Activated CD8-positive, alpha-beta memory T cell treated with anti-CD3 and anti-CD28 coated beads for 36 hours (primary cell): ENCODE measurements at regions not wholly inside any gene's neighbourhood (a gene's known extent, or its start where the extent isn't known, plus 50 kb on each side); places are given as distances from the start of the nearest gene placed in this dataset.

ENCODE experiments used
- CTCF ChIA-PET: fragments of 350-600 bp; sonication (Branson Sonifier 250); formaldehyde crosslinking; loops from one replicate; lab custom pipeline; 2021; ENCODE audit warnings: antibody characterized with exemption; lab: Charles Lee
- POLR2A ChIA-PET: fragments of 350-600 bp; sonication (Branson Sonifier 250); formaldehyde crosslinking; loops from one replicate; lab custom pipeline; 2021; ENCODE audit warnings: antibody characterized with exemption; lab: Charles Lee

GRCh38 chr1:30321996-30322858, 401.2 kb downstream of the MATN1 start:
- ChIA-PET CTCF (no interaction called here), POLR2A (no interaction called here)

DNA sequence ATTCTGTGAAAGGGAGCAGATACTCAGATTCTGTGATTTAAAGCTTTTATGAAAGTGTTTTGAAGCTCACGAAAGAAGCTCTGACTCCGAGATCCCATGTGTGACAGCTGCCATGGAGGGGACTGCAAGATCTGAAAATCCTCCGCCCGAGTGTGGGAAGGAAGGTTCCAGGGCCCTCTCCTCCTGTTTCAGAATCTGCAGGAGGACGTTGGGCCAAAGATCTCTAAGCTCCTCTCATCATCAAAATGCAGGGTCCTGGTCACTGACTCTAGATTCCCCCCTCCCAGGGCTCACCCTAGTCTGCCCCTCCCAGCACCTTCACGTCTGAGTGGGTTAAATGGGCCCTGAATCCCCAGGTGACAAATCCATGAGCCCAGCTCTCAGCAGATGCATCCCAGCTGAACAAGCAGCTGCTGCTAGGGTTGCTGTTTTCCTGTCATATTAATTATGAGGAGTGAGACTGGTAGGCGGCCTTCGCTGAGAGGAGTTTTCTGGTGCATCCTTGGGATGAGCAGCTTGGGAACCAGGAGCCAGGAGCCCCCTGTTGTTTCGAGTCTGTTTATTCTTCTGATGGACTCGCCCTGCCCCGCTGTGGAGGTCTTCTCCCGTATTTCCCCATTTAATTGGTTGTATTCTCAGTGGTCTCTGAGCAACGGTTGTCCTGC, 402.0 kb downstream of the MATN1 start:
- POLR2A ChIA-PET, result no interaction called here
- CTCF ChIA-PET, result no interaction called here

DNA sequence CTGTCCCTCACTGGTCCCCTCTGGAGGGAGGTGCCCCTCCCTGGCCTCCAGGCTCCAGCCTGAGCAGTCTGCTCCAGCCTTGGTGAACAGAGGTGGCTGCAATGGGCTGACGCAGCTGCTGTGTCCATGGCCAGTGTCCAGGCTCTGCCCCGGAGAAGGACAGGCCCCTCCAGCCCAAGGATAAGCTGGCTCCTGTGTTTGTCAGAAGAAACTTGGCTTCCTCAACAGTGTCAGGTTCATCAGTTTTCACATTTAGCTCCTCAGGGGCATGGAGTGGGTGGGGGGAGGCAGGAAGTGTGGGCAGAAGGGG, 402.8 kb downstream of the MATN1 start:
- POLR2A ChIA-PET, result no interaction called here
- CTCF ChIA-PET, result interaction anchor here (0.6 kb wide), 1 partner anchor 8 kb away, joined by 5 read pairs; no protein-coding TSS in a partner anchor

GRCh38 chr1:30319765-30320580, 403.4 kb downstream of the MATN1 start:
- POLR2A ChIA-PET, result no interaction called here
- CTCF ChIA-PET, result interaction anchor here (0.6 kb wide), 1 partner anchor 8 kb away, joined by 5 read pairs; no protein-coding TSS in a partner anchor

DNA sequence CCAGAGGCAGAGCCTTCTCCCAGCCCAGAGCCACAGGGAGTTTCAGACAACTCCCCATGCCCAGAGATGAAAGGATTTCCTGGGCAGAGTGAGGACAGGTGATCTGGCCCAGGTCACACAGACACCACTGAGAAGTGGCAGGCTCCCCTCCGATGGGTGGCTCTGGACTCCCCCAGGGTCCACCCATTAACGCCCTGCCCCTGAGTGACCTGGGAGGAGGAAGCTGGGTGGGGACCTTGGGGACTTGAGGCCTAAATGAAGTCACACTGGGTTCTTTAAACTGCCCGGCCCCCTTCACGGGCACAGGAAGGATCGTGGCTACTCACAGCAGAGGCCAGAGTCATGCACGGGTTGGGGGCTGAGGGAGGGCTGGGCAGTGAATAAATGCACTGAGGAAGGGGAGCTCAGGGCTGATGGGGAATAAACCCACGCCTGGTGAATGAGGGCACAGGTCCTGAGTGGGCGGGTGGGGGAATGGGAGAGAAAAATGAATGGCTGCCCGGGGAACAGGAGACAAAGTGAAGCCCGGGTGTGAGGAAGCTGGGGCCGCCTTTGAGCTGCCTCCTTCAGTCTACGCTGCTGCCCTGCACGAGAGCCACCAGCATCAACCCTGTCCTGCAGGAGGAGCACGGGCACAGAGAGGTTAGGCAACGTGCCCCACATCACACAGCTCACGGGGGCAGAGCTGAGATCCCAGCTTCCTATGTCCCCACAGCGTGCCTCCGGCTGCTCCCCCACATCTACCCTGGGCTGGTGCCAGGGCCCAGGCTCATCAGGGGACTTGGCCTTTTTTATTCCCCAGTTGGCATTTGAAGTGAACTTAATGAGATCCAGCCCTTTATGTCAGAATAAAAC, 404.3 kb downstream of the MATN1 start:
- ChIA-PET CTCF (no interaction called here), POLR2A (no interaction called here)

GRCh38 chr1:30318413-30318812, 405.0 kb downstream of the MATN1 start:
- CTCF ChIA-PET, result no interaction called here
- POLR2A ChIA-PET, result no interaction called here

- ChIA-PET POLR2A (no interaction called here), CTCF (no interaction called here)
Observed at GRCh38 chr1:30317921-30318320, 405.5 kb downstream of the MATN1 start.

DNA sequence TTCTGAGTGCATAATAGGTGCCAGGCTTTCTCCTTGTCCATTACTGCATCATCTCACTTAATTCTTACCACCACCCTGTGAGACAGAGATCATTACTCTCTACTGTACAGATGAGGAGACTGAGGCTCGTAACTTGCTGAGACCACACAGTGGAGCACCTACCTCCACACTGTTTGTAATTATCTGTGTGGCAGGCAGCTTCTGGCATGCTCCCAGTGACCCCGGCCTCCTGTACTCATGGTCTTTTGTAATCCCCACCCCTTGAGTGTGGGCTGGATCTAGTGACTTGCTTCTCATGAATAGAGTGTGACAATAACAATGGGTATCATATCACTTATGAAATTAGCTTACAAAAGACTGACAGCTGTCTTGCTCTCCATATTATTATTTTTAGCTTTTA, 407.3 kb downstream of the MATN1 start:
- ChIA-PET POLR2A (no interaction called here), CTCF (no interaction called here)

DNA sequence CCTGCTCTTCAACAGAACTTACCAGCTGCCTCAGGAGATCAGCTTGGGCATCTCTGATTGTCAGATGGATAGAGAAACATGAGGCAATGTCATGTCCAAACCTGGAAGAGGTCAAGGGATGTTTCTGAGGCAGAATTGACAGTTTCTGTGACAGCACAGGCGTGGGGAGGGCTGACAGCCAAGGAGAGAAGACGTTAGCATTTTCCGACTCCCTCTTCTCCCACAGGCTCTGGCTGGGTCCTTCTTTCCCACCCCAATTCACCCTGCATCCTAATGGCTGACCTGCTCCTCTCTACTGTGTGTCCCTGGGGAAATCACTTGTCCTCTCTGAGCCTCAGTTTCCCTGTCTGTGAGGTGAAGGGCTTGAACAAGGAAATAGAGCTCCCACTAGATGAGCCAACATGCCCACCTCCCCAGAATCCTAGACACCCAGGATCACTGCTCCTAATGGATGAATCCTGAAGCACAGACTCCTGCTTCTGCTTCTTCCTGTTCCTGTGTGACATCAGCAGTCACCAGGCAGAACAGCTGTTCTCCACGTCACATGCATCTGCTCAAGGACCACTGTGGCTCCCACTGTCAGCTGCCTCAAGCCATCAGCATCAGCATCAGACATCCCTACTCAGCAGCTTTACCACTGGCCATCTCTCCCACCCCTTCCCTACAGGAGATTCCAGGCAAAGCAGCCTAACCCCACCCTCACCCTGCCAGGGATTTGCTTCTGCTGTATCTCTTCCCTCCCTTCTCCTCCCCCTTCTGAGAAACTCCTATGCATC, 408.0 kb downstream of the MATN1 start:
- ChIA-PET CTCF (no interaction called here), POLR2A (no interaction called here)

- CTCF ChIA-PET, result no interaction called here
- POLR2A ChIA-PET, result no interaction called here
Observed at GRCh38 chr1:30314591-30314990, 408.8 kb downstream of the MATN1 start.

DNA sequence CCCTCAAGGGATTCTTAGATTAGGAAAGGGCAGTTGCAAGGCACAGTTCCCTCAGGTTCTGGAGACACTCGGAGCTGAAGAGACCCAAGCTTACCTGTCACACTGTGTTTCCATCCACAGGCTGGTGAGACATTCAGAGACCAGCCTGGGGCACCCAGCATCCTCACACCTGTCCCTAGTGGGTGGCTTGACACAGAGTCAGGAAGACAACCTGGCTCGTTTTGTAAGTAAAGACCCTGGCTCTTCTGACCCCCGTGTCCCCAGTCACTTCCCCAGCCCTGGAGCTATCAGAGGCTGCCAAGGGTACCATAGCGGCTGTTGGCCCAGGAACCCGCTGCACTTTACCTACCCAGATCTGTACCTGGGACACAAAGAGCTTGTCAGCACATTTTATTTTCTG, 409.8 kb downstream of the MATN1 start:
- ChIA-PET CTCF (no interaction called here), POLR2A (no interaction called here)

DNA sequence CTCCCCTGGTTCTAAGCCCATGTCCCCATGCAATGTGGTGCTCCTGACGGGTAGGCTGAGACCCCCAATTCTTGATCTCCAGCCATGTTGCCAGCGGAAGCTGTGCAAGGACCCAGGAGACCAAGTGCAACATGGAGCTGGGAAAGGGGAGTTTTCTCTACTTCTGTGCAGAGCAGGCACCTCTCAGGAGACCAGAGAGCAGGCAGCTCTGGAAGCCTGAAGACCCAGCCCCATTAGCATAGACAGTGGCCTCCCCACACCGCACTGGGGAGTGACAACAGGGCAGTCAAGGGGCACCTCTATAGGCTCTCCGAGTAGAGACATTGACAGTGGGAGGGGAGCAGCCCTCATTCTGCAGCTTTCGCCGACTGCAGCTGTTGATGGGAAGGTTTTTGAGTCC, 410.2 kb downstream of the MATN1 start:
- CTCF ChIA-PET, result no interaction called here
- POLR2A ChIA-PET, result no interaction called here

- ChIA-PET POLR2A (no interaction called here), CTCF (interaction anchor here (0.6 kb wide), 1 partner anchor 8 kb away, joined by 5 read pairs; no protein-coding TSS in a partner anchor)
Observed at GRCh38 chr1:30312226-30312625, 411.2 kb downstream of the MATN1 start.

DNA sequence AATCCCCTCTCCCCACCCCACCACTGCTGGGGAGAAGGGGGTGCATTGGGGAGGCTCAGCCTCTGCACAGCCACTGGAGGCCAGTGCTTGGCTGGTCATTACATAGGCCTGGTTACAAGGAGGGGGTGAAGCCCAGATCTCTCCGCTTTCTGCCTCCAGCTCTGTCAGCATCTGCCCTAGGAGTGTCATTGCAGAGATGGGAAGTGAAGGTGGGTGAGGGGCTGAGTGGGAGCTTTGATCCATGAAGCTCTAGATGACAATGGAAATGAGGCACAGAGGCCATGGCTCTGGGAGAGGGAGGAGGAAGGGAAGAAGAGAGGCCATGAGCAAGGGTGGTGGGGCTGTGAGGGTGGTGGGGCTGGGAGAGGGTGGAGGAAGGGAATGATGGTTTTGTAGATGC, 411.6 kb downstream of the MATN1 start:
- ChIA-PET CTCF (no interaction called here), POLR2A (no interaction called here)

DNA sequence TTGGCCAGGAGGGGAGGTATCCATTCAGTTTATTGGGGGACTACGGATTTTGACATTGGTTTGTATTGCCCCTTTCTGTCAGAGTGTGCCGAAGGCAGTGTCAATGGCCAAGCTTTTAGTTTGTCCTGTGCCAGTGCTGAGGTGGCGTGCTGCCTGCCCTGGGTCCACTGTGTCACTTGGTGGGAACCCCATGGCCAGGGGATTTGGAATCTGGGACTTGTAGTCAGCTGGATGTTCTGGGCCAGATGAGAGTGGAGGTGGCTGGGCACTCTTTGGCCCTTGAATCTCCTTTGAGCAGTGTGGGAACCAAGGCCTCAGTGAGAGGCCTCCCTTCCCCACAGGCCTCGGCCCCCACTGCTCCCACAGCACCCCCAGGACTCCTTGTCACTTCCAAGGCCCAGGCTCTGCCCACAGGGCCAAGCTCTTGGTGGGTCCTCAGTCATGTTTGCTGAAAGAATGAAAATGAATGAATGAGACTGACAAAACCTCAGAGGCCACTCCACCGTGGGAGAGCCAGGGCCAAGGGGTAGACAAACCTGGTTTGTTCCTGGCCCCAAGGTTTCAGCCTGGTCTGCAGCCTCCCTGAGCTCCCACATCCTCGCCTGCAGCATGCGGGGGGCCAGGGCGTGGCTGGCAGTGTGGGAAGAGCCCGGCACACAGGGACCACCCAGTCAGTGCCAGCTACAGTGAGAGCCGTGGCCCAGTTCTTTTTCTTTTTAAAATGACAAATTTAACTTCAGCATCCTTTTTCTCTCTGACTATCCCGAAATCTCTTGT, 412.2 kb downstream of the MATN1 start:
- CTCF ChIA-PET, result no interaction called here
- POLR2A ChIA-PET, result no interaction called here

DNA sequence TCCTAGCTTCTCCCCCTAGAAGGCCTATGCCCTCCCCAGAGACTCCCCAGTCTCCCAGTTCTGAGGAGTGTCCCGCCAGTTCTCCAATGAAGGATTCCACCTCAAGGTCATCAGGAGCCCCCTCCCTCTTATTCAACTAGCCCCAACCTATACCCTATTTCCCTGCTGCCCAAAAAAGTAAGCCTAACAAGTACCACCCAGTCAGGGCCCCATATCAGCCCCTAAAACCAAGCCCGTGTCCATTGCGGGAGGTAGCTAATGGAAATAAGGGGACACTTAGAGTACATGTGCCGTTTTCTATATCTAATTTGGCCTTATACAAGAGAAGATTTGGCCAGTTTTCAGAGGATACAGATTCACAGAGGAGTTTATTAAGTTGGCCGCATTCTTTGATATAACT, 416.2 kb downstream of the MATN1 start:
- CTCF ChIA-PET, result no interaction called here
- POLR2A ChIA-PET, result no interaction called here

GRCh38 chr1:30305519-30305918, 417.9 kb downstream of the MATN1 start:
- ChIA-PET POLR2A (no interaction called here), CTCF (no interaction called here)

DNA sequence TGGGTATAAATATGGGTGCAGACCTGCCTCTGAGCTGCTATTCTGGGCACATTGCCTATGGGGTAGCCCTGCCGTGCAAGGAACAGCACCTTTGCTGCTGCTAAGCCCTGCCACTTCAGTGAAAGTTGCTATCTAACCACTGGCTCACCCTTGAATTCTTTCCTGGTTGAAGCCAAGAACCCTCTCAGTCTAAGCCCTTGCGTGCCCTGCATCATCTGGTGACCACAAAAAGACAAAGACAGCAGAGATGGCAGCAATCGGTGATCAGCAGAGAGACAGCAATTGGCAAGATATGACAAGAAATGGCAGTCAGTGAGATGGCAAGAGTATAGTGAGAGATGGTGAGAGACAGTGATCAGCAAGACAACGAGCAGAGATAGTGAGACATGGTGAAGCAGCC, 418.3 kb downstream of the MATN1 start:
- POLR2A ChIA-PET, result no interaction called here
- CTCF ChIA-PET, result no interaction called here
